ENCODE measurements at regions not wholly inside any gene's neighbourhood (a gene's known extent, or its start where the extent isn't known, plus 50 kb on each side); places are given as distances from the start of the nearest gene placed in this dataset.

DNA sequence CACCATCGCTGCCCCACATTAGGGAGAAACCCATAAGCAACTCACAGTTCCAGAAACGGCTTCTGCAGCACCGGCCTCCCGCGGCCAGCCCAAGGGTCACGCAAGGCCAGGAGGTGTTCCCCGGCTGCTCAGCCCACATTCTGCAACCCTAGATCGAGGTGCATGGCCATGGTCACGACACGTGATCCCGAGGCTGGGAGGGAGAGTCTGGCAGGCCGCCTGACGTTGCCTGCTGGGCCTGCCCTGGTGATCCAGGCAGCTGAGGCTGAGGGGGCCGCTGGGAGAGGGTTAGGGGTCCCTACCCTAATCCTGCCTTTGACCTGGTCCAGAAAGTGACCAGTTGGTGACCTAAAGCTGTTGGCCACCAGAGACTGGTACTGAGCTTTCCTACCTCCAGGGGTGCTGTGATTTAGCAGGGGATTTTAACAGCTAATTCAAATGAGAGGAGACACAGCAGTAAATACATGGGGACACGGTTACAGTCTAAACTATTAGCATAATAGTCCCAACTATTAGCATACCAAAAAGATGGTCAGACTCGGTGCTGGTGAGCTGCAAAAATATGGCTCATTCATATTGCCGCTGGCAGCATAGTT is 97.4 kb upstream of the CIBAR2 start (continued):
- TF ChIP-seq GRHL1 (CRISPR knock-in tag; conservative IDR thresholded peaks at IDR 0.05) (no peak), ZMAT3 (CRISPR knock-in tag; conservative IDR thresholded peaks at IDR 0.05) (peak; percentile 72; the same call in 1 of the 2 replicates), ZNF749 (CRISPR knock-in tag; IDR thresholded peaks at IDR 0.05; ENCODE audit: borderline replicate concordance) (no peak), ZNF737 (CRISPR knock-in tag; IDR thresholded peaks at IDR 0.05; ENCODE audit: borderline replicate concordance) (no peak), SOX5 (CRISPR knock-in tag; IDR thresholded peaks at IDR 0.05; ENCODE audit: borderline replicate concordance) (peak; percentile 61), ZNF326 (CRISPR knock-in tag; IDR thresholded peaks at IDR 0.05; ENCODE audit: borderline replicate concordance) (no peak), IRF2 (CRISPR knock-in tag; IDR thresholded peaks at IDR 0.05) (peak; percentile 54; the same call in 1 of the 2 replicates), HOXA9 (CRISPR knock-in tag; IDR thresholded peaks at IDR 0.05; ENCODE audit: borderline replicate concordance) (no peak), PRDM10 (CRISPR knock-in tag; IDR thresholded peaks at IDR 0.05; ENCODE audit: low read depth) (no peak; the same call in 1 of the 2 replicates), HBP1 (CRISPR knock-in tag; IDR thresholded peaks at IDR 0.05; ENCODE audit: low read depth) (no peak), ZNF337 (CRISPR knock-in tag; IDR thresholded peaks at IDR 0.05; ENCODE audit: borderline replicate concordance, low read depth) (no peak), ZMYM3 (CRISPR knock-in tag; IDR thresholded peaks at IDR 0.05) (peak; percentile 92), HINFP (CRISPR knock-in tag; IDR thresholded peaks at IDR 0.05; ENCODE audit: low read depth) (no peak; the same call in 1 of the 2 replicates), NCOA1 (CRISPR knock-in tag; IDR thresholded peaks at IDR 0.05) (no peak; the same call in 1 of the 2 replicates), SAP130 (CRISPR knock-in tag; IDR thresholded peaks at IDR 0.05; ENCODE audit: low read depth) (peak; percentile 72; the same call in 1 of the 2 replicates)
- TF ChIP-seq, protein P1, sequence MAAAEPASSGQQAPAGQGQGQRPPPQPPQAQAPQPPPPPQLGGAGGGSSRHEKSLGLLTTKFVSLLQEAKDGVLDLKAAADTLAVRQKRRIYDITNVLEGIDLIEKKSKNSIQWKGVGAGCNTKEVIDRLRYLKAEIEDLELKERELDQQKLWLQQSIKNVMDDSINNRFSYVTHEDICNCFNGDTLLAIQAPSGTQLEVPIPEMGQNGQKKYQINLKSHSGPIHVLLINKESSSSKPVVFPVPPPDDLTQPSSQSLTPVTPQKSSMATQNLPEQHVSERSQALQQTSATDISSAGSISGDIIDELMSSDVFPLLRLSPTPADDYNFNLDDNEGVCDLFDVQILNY (CRISPR knock-in tag; conservative IDR thresholded peaks at IDR 0.05) = no peak
- TF ChIP-seq, protein P2, sequence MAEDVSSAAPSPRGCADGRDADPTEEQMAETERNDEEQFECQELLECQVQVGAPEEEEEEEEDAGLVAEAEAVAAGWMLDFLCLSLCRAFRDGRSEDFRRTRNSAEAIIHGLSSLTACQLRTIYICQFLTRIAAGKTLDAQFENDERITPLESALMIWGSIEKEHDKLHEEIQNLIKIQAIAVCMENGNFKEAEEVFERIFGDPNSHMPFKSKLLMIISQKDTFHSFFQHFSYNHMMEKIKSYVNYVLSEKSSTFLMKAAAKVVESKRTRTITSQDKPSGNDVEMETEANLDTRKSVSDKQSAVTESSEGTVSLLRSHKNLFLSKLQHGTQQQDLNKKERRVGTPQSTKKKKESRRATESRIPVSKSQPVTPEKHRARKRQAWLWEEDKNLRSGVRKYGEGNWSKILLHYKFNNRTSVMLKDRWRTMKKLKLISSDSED (CRISPR knock-in tag; IDR thresholded peaks at IDR 0.05) = no peak
